DND-41 (cell line): ENCODE measurements at regions not wholly inside any gene's neighbourhood (a gene's known extent, or its start where the extent isn't known, plus 50 kb on each side); places are given as distances from the start of the nearest gene placed in this dataset.
"Not testable (repeated sequence)": the region's sequence is repeated elsewhere in the genome, so short reads cannot be mapped to it uniquely, and the experiment has no call there.

Experiments
- ATAC-seq: fragments of 200-7000 bp; cut with Tn5 transposase; 3 replicates; pipeline ENCODE4 v1.9.1; 2021; ENCODE audit warnings: low read depth; ENCODE audit not compliant: insufficient read depth
- DNase-seq: peaks from one replicate; pipeline ENCODE4 v3.0.0-alpha.2; 2020
- H2AFZ ChIP-seq: 2 replicates; pipeline ENCODE4 v1.6.0; 2012; ENCODE audit warnings: low read depth, low read length
- H3K27ac ChIP-seq: 2 replicates; pipeline ENCODE4 v1.5.1; 2012; ENCODE audit warnings: low read length, inconsistent platforms
- H3K27me3 ChIP-seq: fragments of 200-600 bp; sonication (generic); 2 replicates; pipeline ENCODE4 v1.6.0; 2012; ENCODE audit warnings: low read length, mild to moderate bottlenecking, inconsistent platforms; ENCODE audit not compliant: insufficient read depth, poor library complexity
- H3K36me3 ChIP-seq: 2 replicates; pipeline ENCODE4 v1.5.1; 2012; ENCODE audit warnings: low read length, inconsistent platforms; ENCODE audit not compliant: insufficient read depth
- H3K4me1 ChIP-seq: 2 replicates; pipeline ENCODE4 v1.5.1; 2012; ENCODE audit warnings: mild to moderate bottlenecking, low read length; ENCODE audit not compliant: insufficient read depth
- H3K4me2 ChIP-seq: 2 replicates; pipeline ENCODE4 v1.6.0; 2012; ENCODE audit warnings: mild to moderate bottlenecking, moderate library complexity, low read length, inconsistent platforms; ENCODE audit not compliant: insufficient read depth
- H3K4me3 ChIP-seq, 2 experiments: fragments of 200-600 bp in 1 of 2; shearing (Covaris generic) in 1 of 2; 2 replicates each; pipeline ENCODE4 v1.5.1; 2012 to 2016; ENCODE audit warnings: inconsistent platforms in 2 of 2, low read length in 2 of 2, mild to moderate bottlenecking in 2 of 2, low read depth in 1 of 2, moderate library complexity in 1 of 2
- H3K79me2 ChIP-seq: 2 replicates; pipeline ENCODE4 v1.6.0; 2012; ENCODE audit warnings: low read length, inconsistent platforms; ENCODE audit not compliant: insufficient read depth
- H3K9ac ChIP-seq: 2 replicates; pipeline ENCODE4 v1.6.0; 2012; ENCODE audit warnings: low read depth, mild to moderate bottlenecking, inconsistent platforms, low read length, moderate library complexity
- H3K9me3 ChIP-seq: 2 replicates; pipeline ENCODE4 v1.5.1; 2012; ENCODE audit warnings: low read length, moderate library complexity, mild to moderate bottlenecking, inconsistent platforms; ENCODE audit not compliant: insufficient read depth, severe bottlenecking
- H4K20me1 ChIP-seq: 2 replicates; pipeline ENCODE4 v1.6.0; 2012; ENCODE audit warnings: low read length; ENCODE audit not compliant: insufficient read depth
- CTCF ChIP-seq: IDR thresholded peaks from 2 replicates; pipeline ENCODE4 v1.5.1; 2012; ENCODE audit warnings: borderline replicate concordance, low read length, moderate library complexity, mild to moderate bottlenecking; ENCODE audit not compliant: poor library complexity, severe bottlenecking; ENCODE audit errors: extremely low read depth
- EZH2 ChIP-seq: IDR thresholded peaks from 3 replicates; pipeline ENCODE4 v1.6.1; 2012; ENCODE audit warnings: borderline replicate concordance, low read depth, mild to moderate bottlenecking, moderate library complexity, low read length, inconsistent platforms; ENCODE audit not compliant: severe bottlenecking

- ATAC-seq, result no peak
- no peak for TF ChIP-seq CTCF
- no peak for TF ChIP-seq EZH2
- Histone ChIP-seq H4K20me1 (no peaks in the 10 kb centered on the region), H3K27ac (no peak overlapping the region), H3K27me3 (no peaks in the 10 kb centered on the region), H3K36me3 (no peaks in the 10 kb centered on the region), H3K9ac (no peak overlapping the region), H3K4me3 (no peak overlapping the region), H3K79me2 (no peaks in the 10 kb centered on the region), H3K4me1 (no peaks in the 10 kb centered on the region), H3K9me3 (no peaks in the 10 kb centered on the region), H2AFZ (no peak overlapping the region), H3K4me2 (no peak overlapping the region)
- no peak for DNase-seq
Measured at GRCh38 chr17:70290770-70291169, 121.4 kb downstream of the KCNJ2 start.

GRCh38 chr17:70292366-70292765 is 123.0 kb downstream of the KCNJ2 start:
- no peak overlapping the region for H3K4me2 ChIP-seq

GRCh38 chr17:70293564-70294310 is 124.4 kb downstream of the KCNJ2 start:
- ATAC-seq, H3K27ac ChIP-seq, H3K36me3 ChIP-seq: not testable (repeated sequence)

More at GRCh38 chr17:70292366-70292765, 123.0 kb downstream of the KCNJ2 start:
- no peaks in the 10 kb centered on the region for H3K27me3 ChIP-seq
- no peaks in the 10 kb centered on the region for H4K20me1 ChIP-seq
- ATAC-seq (no peak), DNase-seq (no peak)
- TF ChIP-seq CTCF (no peak), EZH2 (no peak)
- H3K4me3 ChIP-seq, result no peak overlapping the region
- no peak overlapping the region for H3K27ac ChIP-seq
- no peaks in the 10 kb centered on the region for H3K36me3 ChIP-seq
- H3K9ac ChIP-seq, result no peak overlapping the region
- H2AFZ ChIP-seq, result no peak overlapping the region
- no peaks in the 10 kb centered on the region for H3K79me2 ChIP-seq
- no peaks in the 10 kb centered on the region for H3K9me3 ChIP-seq
- no peaks in the 10 kb centered on the region for H3K4me1 ChIP-seq

GRCh38 chr17:70295329-70295728 is 126.0 kb downstream of the KCNJ2 start:
- Histone ChIP-seq H3K4me3 (no peak overlapping the region), H3K79me2 (no peaks in the 10 kb centered on the region), H3K9ac (no peak overlapping the region), H3K9me3 (no peaks in the 10 kb centered on the region), H3K4me2 (no peak overlapping the region), H3K27ac (no peak overlapping the region), H3K27me3 (no peaks in the 10 kb centered on the region), H3K4me1 (no peaks in the 10 kb centered on the region), H4K20me1 (no peaks in the 10 kb centered on the region), H2AFZ (no peak overlapping the region), H3K36me3 (no peaks in the 10 kb centered on the region)
- TF ChIP-seq CTCF (no peak), EZH2 (no peak)
- DNase-seq, result no peak
- ATAC-seq, result no peak

More at GRCh38 chr17:70293564-70294310, 124.4 kb downstream of the KCNJ2 start:
- H4K20me1 ChIP-seq, H3K9ac ChIP-seq, H3K9me3 ChIP-seq, H3K4me3 ChIP-seq, H3K27me3 ChIP-seq, DNase-seq, H3K4me1 ChIP-seq, H3K79me2 ChIP-seq, H3K4me2 ChIP-seq, H2AFZ ChIP-seq: not testable (repeated sequence)
